WTC11 (cell line): ENCODE measurements at regions not wholly inside any gene's neighbourhood (a gene's known extent, or its start where the extent isn't known, plus 50 kb on each side); places are given as distances from the start of the nearest gene placed in this dataset.

ENCODE experiments used
- ATAC-seq: fragments of 200-7000 bp; cut with Tn5 transposase; 2 replicates; pipeline ENCODE4 v1.10.0; 2021; ENCODE audit warnings: mild to moderate bottlenecking, moderate library complexity
- CTCF ChIA-PET: fragments of 300-600 bp; sonication (Branson Sonifier 250); formaldehyde crosslinking; loops from one replicate; lab custom pipeline; 2021; ENCODE audit warnings: antibody characterized with exemption; lab: Charles Lee
- POLR2A ChIA-PET: fragments of 350-600 bp; sonication (Branson Sonifier 250); formaldehyde crosslinking; loops from one replicate; lab custom pipeline; 2021; ENCODE audit warnings: antibody characterized with exemption; lab: Charles Lee
- DNase-seq: peaks from one replicate; pipeline ENCODE4 v3.0.0; 2021; ENCODE audit warnings: low spot score
- H3K27ac Mint-ChIP-seq: 2 replicates; pipeline ENCODE4 v1.8.0; 2021; ENCODE audit warnings: mixed read lengths
- H3K27me3 Mint-ChIP-seq: 2 replicates; pipeline ENCODE4 v1.8.0; 2021; ENCODE audit warnings: low read depth, mild to moderate bottlenecking, moderate library complexity, mixed read lengths
- H3K36me3 Mint-ChIP-seq: 2 replicates; pipeline ENCODE4 v1.8.0; 2021; ENCODE audit warnings: mixed read lengths
- H3K4me1 Mint-ChIP-seq: 2 replicates; pipeline ENCODE4 v1.8.0; 2022; ENCODE audit warnings: mixed read lengths
- H3K4me3 Mint-ChIP-seq: 2 replicates; pipeline ENCODE4 v1.8.0; 2021; ENCODE audit warnings: mild to moderate bottlenecking, moderate library complexity, mixed read lengths
- H3K9me3 Mint-ChIP-seq: 2 replicates; pipeline ENCODE4 v1.8.0; 2021; ENCODE audit warnings: mixed read lengths
- AFF4 ChIP-seq: sonication (generic); formaldehyde crosslinking; IDR thresholded peaks from 2 replicates; pipeline ENCODE4 v1.8.1; 2023; ENCODE audit warnings: mild to moderate bottlenecking, missing genetic modification reagents, borderline replicate concordance
- ATF1 ChIP-seq: sonication (generic); formaldehyde crosslinking; IDR thresholded peaks from 2 replicates; pipeline ENCODE4 v1.8.1; 2023; ENCODE audit warnings: mild to moderate bottlenecking, moderate library complexity, missing genetic modification reagents
- ATF2 ChIP-seq: sonication (generic); formaldehyde crosslinking; IDR thresholded peaks from 2 replicates; pipeline ENCODE4 v1.8.1; 2022; ENCODE audit warnings: low read depth, missing genetic modification reagents, borderline replicate concordance
- E2F1 ChIP-seq: sonication (generic); formaldehyde crosslinking; IDR thresholded peaks from 2 replicates; pipeline ENCODE4 v1.8.0; 2022; ENCODE audit warnings: mild to moderate bottlenecking, missing genetic modification reagents
- ELF4 ChIP-seq: sonication (generic); formaldehyde crosslinking; IDR thresholded peaks from 2 replicates; pipeline ENCODE4 v1.8.1; 2022; ENCODE audit warnings: low read depth, mild to moderate bottlenecking, moderate library complexity, missing genetic modification reagents
- ETV6 ChIP-seq: sonication (generic); formaldehyde crosslinking; IDR thresholded peaks from 2 replicates; pipeline ENCODE4 v1.8.1; 2022; ENCODE audit warnings: mild to moderate bottlenecking, missing genetic modification reagents
- HMGA2 ChIP-seq: fragments of 250-450 bp; sonication (Bioruptor Pico); IDR thresholded peaks from 2 replicates; pipeline ENCODE4 v1.4.0; 2021; ENCODE audit warnings: mild to moderate bottlenecking, moderate library complexity
- NFATC4 ChIP-seq: fragments of 250-450 bp; sonication (Bioruptor Pico); IDR thresholded peaks from 2 replicates; pipeline ENCODE4 v1.9.0; 2021; ENCODE audit warnings: mild to moderate bottlenecking
- NR3C1 ChIP-seq: sonication (generic); formaldehyde crosslinking; conservative IDR thresholded peaks from 2 replicates; pipeline ENCODE4 v1.8.1; 2023; ENCODE audit warnings: low read depth, mild to moderate bottlenecking, missing genetic modification reagents
- OVOL2 ChIP-seq: fragments of 250-450 bp; sonication (Bioruptor Pico); IDR thresholded peaks from 2 replicates; pipeline ENCODE4 v1.9.0; 2021; ENCODE audit warnings: mild to moderate bottlenecking, borderline replicate concordance
- PRRX2 ChIP-seq: fragments of 250-450 bp; sonication (Bioruptor Pico); IDR thresholded peaks from 2 replicates; pipeline ENCODE4 v1.8.0; 2021; ENCODE audit warnings: mild to moderate bottlenecking
- RELA ChIP-seq: sonication (generic); formaldehyde crosslinking; IDR thresholded peaks from 2 replicates; pipeline ENCODE4 v1.8.1; 2022; ENCODE audit warnings: missing genetic modification reagents, mild to moderate bottlenecking, borderline replicate concordance
- SMAD3 ChIP-seq: sonication (generic); formaldehyde crosslinking; IDR thresholded peaks from 2 replicates; pipeline ENCODE4 v1.8.0; 2022; ENCODE audit warnings: missing genetic modification reagents, mild to moderate bottlenecking, borderline replicate concordance
- SMAD4 ChIP-seq: sonication (generic); formaldehyde crosslinking; IDR thresholded peaks from 2 replicates; pipeline ENCODE4 v1.8.0; 2022; ENCODE audit warnings: mild to moderate bottlenecking, missing genetic modification reagents
- TCF7 ChIP-seq: sonication (generic); formaldehyde crosslinking; IDR thresholded peaks from 2 replicates; pipeline ENCODE4 v1.8.0; 2022; ENCODE audit warnings: mild to moderate bottlenecking, low read depth, missing genetic modification reagents, moderate library complexity
- ZNF121 ChIP-seq: sonication (generic); formaldehyde crosslinking; IDR thresholded peaks from 2 replicates; pipeline ENCODE4 v1.8.0; 2023; ENCODE audit warnings: missing genetic modification reagents
- ZNF138 ChIP-seq: sonication (generic); formaldehyde crosslinking; conservative IDR thresholded peaks from 2 replicates; pipeline ENCODE4 v1.8.1; 2022; ENCODE audit warnings: mild to moderate bottlenecking, moderate library complexity, missing genetic modification reagents
- ZNF219 ChIP-seq: sonication (generic); formaldehyde crosslinking; IDR thresholded peaks from 2 replicates; pipeline ENCODE4 v1.8.0; 2023; ENCODE audit warnings: missing genetic modification reagents, mild to moderate bottlenecking, borderline replicate concordance
- ZNF317 ChIP-seq: sonication (generic); formaldehyde crosslinking; IDR thresholded peaks from 2 replicates; pipeline ENCODE4 v1.8.1; 2023; ENCODE audit warnings: low read depth, mild to moderate bottlenecking, moderate library complexity, missing genetic modification reagents, borderline replicate concordance
- ZNF512 ChIP-seq: sonication (generic); formaldehyde crosslinking; IDR thresholded peaks from 2 replicates; pipeline ENCODE4 v1.8.1; 2022; ENCODE audit warnings: missing genetic modification reagents, borderline replicate concordance
- TF ChIP-seq, protein P1 (sequence below): sonication (generic); formaldehyde crosslinking; IDR thresholded peaks from 2 replicates; pipeline ENCODE4 v1.8.1; 2023; ENCODE audit warnings: mild to moderate bottlenecking, missing genetic modification reagents
- TF ChIP-seq, protein P2 (sequence below): sonication (generic); formaldehyde crosslinking; IDR thresholded peaks from 2 replicates; pipeline ENCODE4 v1.8.1; 2023; ENCODE audit warnings: mild to moderate bottlenecking, missing genetic modification reagents, moderate library complexity

DNA sequence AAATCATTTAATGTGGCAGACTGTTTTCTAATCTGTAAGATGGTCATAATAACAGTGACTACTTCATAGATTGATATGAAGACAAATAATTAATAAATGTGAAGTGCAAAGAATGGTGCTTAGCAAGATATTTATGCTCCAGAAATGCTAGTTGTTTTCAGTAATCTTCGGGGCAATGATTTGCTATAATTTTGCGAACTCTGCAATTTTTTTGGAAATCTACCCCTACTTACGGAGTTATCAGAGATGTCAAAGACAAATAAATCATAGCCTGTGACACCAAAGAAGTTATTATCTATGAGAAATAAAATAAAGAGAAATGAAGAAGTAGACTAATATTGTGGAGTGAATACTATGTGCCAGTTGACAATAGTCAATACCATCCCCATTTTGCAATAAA is 634.1 kb upstream of the LRRC4C start:
- TF ChIP-seq ELF4 (CRISPR knock-in tag) = no peak
- no peak for TF ChIP-seq E2F1 (CRISPR knock-in tag)
- TF ChIP-seq AFF4 (CRISPR knock-in tag) = no peak
- no peak for TF ChIP-seq PRRX2 (CRISPR knock-in tag)
- TF ChIP-seq ETV6 (CRISPR knock-in tag) = no peak
- no peak for TF ChIP-seq ATF2
- no peak for TF ChIP-seq OVOL2 (CRISPR knock-in tag)
- TF ChIP-seq, all 79 proteins: peak for 0
- ChIA-PET POLR2A (no interaction called here), CTCF (no interaction called here)
- H3K27ac Mint-ChIP-seq = no peak overlapping the region
- peaks cover 25% of the 10 kb centered on the region for H3K9me3 Mint-ChIP-seq
- H3K4me3 Mint-ChIP-seq = no peak overlapping the region
- DNase-seq (no peak), ATAC-seq (no peak)
- peaks cover 8% of the 10 kb centered on the region for H3K4me1 Mint-ChIP-seq
- peaks cover 3% of the 10 kb centered on the region; the same call in 1 of the 2 replicates for H3K27me3 Mint-ChIP-seq
- peaks cover 24% of the 10 kb centered on the region for H3K36me3 Mint-ChIP-seq

DNA sequence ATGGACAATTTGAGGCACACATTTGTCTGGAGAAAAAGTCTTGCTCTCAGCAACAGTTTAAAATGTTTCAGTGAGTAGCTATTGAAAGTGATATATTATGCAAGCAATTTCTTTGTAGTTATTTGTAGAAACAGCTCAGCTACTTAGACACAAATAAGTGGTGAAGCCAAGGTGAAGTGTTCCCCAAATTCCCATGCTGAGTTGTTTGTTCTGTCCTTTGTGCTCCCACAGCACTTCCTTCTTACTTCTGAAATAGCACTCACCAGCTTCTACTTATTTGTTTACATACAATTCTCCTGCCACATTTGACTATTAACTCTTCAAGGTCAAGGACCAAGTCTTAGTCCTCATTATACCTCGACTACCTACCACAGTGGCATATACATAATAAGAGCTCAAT is 638.6 kb upstream of the LRRC4C start:
- CTCF ChIA-PET = no interaction called here
- H3K27me3 Mint-ChIP-seq = peaks cover 3% of the 10 kb centered on the region; the same call in 1 of the 2 replicates
- peaks cover 24% of the 10 kb centered on the region for H3K36me3 Mint-ChIP-seq
- H3K9me3 Mint-ChIP-seq = peaks cover 25% of the 10 kb centered on the region
- no peak overlapping the region for H3K4me3 Mint-ChIP-seq
- TF ChIP-seq ZNF219 (CRISPR knock-in tag) (no peak), SMAD3 (no peak), RELA (CRISPR knock-in tag) (no peak), TCF7 (CRISPR knock-in tag) (no peak), HMGA2 (CRISPR knock-in tag) (no peak)
- TF ChIP-seq, protein P1, sequence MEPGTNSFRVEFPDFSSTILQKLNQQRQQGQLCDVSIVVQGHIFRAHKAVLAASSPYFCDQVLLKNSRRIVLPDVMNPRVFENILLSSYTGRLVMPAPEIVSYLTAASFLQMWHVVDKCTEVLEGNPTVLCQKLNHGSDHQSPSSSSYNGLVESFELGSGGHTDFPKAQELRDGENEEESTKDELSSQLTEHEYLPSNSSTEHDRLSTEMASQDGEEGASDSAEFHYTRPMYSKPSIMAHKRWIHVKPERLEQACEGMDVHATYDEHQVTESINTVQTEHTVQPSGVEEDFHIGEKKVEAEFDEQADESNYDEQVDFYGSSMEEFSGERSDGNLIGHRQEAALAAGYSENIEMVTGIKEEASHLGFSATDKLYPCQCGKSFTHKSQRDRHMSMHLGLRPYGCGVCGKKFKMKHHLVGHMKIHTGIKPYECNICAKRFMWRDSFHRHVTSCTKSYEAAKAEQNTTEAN (CRISPR knock-in tag) = no peak
- ATAC-seq (no peak), DNase-seq (no peak)
- no peak overlapping the region for H3K27ac Mint-ChIP-seq
- POLR2A ChIA-PET = no interaction called here
- peaks cover 10% of the 10 kb centered on the region for H3K4me1 Mint-ChIP-seq

DNA sequence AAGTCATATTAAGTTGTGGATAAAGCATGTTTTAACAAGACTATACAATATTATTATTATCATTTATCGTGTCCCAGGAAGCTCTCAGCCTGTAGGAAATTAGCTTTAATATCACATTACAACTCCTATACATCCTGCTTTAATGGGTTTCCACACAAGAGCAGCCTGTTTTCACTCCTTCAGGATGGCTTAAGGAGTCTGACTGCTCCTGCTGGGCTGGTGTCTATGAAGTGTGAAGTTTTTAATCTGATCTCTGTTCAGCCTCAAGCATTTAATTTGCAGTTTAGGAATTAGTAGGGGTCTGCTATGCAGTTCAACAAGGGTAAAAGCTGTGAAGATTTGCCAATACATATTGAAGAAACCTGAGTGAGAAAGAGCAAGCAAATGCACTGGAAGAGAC is 653.4 kb upstream of the LRRC4C start:
- Mint-ChIP-seq H3K36me3 (no peaks in the 10 kb centered on the region), H3K27ac (no peak overlapping the region), H3K4me1 (no peaks in the 10 kb centered on the region), H3K27me3 (no peaks in the 10 kb centered on the region), H3K4me3 (no peak overlapping the region), H3K9me3 (peaks cover 1% of the 10 kb centered on the region)
- DNase-seq = no peak
- POLR2A ChIA-PET = no interaction called here
- ATAC-seq = no peak
- CTCF ChIA-PET = no interaction called here
- TF ChIP-seq ZNF512 (CRISPR knock-in tag) (no peak), ZNF138 (CRISPR knock-in tag) (no peak), ATF2 (no peak), ATF1 (CRISPR knock-in tag) (no peak), SMAD4 (CRISPR knock-in tag) (no peak), NFATC4 (CRISPR knock-in tag) (no peak), ZNF121 (CRISPR knock-in tag) (no peak), NR3C1 (CRISPR knock-in tag) (no peak), ZNF317 (no peak)
- TF ChIP-seq, protein P2, sequence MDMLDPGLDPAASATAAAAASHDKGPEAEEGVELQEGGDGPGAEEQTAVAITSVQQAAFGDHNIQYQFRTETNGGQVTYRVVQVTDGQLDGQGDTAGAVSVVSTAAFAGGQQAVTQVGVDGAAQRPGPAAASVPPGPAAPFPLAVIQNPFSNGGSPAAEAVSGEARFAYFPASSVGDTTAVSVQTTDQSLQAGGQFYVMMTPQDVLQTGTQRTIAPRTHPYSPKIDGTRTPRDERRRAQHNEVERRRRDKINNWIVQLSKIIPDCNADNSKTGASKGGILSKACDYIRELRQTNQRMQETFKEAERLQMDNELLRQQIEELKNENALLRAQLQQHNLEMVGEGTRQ (CRISPR knock-in tag) = no peak
